ENCODE measurements at regions not wholly inside any gene's neighbourhood (a gene's known extent, or its start where the extent isn't known, plus 50 kb on each side); places are given as distances from the start of the nearest gene placed in this dataset.
"Not testable (repeated sequence)": the region's sequence is repeated elsewhere in the genome, so short reads cannot be mapped to it uniquely, and the experiment has no call there.

- TF ChIP-seq POLR2AphosphoS5 (IDR thresholded peaks at IDR 0.05) = not testable (repeated sequence)
- TF ChIP-seq CTCF (IDR thresholded peaks at IDR 0.05) = peak; percentile 50 to 80 (median 66)
Measured at GRCh38 chr21:31785237-31786163, 53.6 kb upstream of the SCAF4 start.

Measured in upper lobe of left lung (tissue), 4 donors.